Hepatocyte (in vitro differentiated cells): ENCODE measurements at regions not wholly inside any gene's neighbourhood (a gene's known extent, or its start where the extent isn't known, plus 50 kb on each side); places are given as distances from the start of the nearest gene placed in this dataset.

ENCODE experiments used
- DNase-seq: peaks from one replicate; pipeline ENCODE4 v3.0.0-alpha.2; 2016; ENCODE audit warnings: low spot score
- H2AFZ ChIP-seq: fragments of 200-600 bp; sonication (generic); 2 replicates; pipeline ENCODE4 v1.6.0; 2016; ENCODE audit warnings: antibody characterized with exemption, mild to moderate bottlenecking
- H3K27ac ChIP-seq: fragments of 200-600 bp; sonication (generic); 2 replicates; pipeline ENCODE4 v1.5.1; 2016; ENCODE audit warnings: mild to moderate bottlenecking
- H3K27me3 ChIP-seq: fragments of 200-600 bp; sonication (generic); 2 replicates; pipeline ENCODE4 v1.6.1; 2016
- H3K36me3 ChIP-seq: fragments of 200-600 bp; sonication (generic); replicated peaks from 2 replicates; pipeline ENCODE4 v1.5.1; 2016; ENCODE audit warnings: low read depth; ENCODE audit not compliant: insufficient read depth
- H3K4me1 ChIP-seq: fragments of 200-600 bp; sonication (generic); 2 replicates; pipeline ENCODE4 v1.5.1; 2016; ENCODE audit warnings: mild to moderate bottlenecking, moderate library complexity; ENCODE audit not compliant: insufficient read depth
- H3K4me2 ChIP-seq: fragments of 200-600 bp; sonication (generic); 2 replicates; pipeline ENCODE4 v1.6.0; 2016
- H3K4me3 ChIP-seq: fragments of 200-600 bp; sonication (generic); 2 replicates; pipeline ENCODE4 v1.5.1; 2016; ENCODE audit warnings: mild to moderate bottlenecking
- H3K79me2 ChIP-seq: fragments of 200-600 bp; sonication (generic); 2 replicates; pipeline ENCODE4 v1.6.0; 2017; ENCODE audit warnings: mild to moderate bottlenecking
- H3K9me2 ChIP-seq: fragments of 200-600 bp; sonication (generic); replicated peaks from 2 replicates; pipeline ENCODE4 v1.6.0; 2017; ENCODE audit warnings: mild to moderate bottlenecking; ENCODE audit not compliant: insufficient read depth
- H3K9me3 ChIP-seq: fragments of 200-600 bp; sonication (generic); 2 replicates; pipeline ENCODE4 v1.5.1; 2016; ENCODE audit warnings: low read depth, mild to moderate bottlenecking
- H4K20me1 ChIP-seq: fragments of 200-600 bp; sonication (generic); 2 replicates; pipeline ENCODE4 v1.6.0; 2016; ENCODE audit warnings: mild to moderate bottlenecking; ENCODE audit not compliant: insufficient read depth, poor library complexity, severe bottlenecking
- EZH2 ChIP-seq: fragments of 200-600 bp; sonication (generic); IDR thresholded peaks from 2 replicates; pipeline ENCODE4 v1.6.1; 2016; ENCODE audit warnings: antibody characterized with exemption, mild to moderate bottlenecking, borderline replicate concordance
- EZH2phosphoT487 ChIP-seq: fragments of 200-600 bp; sonication (generic); IDR thresholded peaks from one replicate; pipeline ENCODE4 v1.6.1; 2018; ENCODE audit warnings: antibody characterized with exemption, mild to moderate bottlenecking, low read depth, moderate library complexity; ENCODE audit not compliant: unreplicated experiment, severe bottlenecking
- WGBS: methylation state at CpG from one replicate; pipeline ENCODE4 v1.1.6; 2016; ENCODE audit warnings: low lambda C conversion rate; ENCODE audit errors: missing lambda C conversion rate; 5-methylcytosine and 5-hydroxymethylcytosine counted together
- TF ChIP-seq, protein P1 (sequence below): fragments of 200-600 bp; sonication (generic); IDR thresholded peaks from 2 replicates; pipeline ENCODE4 v1.5.1; 2016; ENCODE audit warnings: antibody characterized with exemption, mild to moderate bottlenecking; ENCODE audit not compliant: poor library complexity

- H3K27ac ChIP-seq: peak overlapping the region; percentile 89
- H3K27me3 ChIP-seq: no peaks in the 10 kb centered on the region
- no peaks in the 10 kb centered on the region for H3K9me3 ChIP-seq
- no peak overlapping the region for H3K4me3 ChIP-seq
- 48% methylated on average over 4 of the region's 4 CpGs for WGBS
- H2AFZ ChIP-seq: no peak overlapping the region
- TF ChIP-seq EZH2phosphoT487 (no peak), EZH2 (no peak)
- TF ChIP-seq, protein P1, sequence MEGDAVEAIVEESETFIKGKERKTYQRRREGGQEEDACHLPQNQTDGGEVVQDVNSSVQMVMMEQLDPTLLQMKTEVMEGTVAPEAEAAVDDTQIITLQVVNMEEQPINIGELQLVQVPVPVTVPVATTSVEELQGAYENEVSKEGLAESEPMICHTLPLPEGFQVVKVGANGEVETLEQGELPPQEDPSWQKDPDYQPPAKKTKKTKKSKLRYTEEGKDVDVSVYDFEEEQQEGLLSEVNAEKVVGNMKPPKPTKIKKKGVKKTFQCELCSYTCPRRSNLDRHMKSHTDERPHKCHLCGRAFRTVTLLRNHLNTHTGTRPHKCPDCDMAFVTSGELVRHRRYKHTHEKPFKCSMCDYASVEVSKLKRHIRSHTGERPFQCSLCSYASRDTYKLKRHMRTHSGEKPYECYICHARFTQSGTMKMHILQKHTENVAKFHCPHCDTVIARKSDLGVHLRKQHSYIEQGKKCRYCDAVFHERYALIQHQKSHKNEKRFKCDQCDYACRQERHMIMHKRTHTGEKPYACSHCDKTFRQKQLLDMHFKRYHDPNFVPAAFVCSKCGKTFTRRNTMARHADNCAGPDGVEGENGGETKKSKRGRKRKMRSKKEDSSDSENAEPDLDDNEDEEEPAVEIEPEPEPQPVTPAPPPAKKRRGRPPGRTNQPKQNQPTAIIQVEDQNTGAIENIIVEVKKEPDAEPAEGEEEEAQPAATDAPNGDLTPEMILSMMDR: no peak
- H3K36me3 ChIP-seq: no peaks in the 10 kb centered on the region
- no peaks in the 10 kb centered on the region for H3K79me2 ChIP-seq
- DNase-seq: peak; percentile 80
- no peaks in the 10 kb centered on the region for H3K9me2 ChIP-seq
- no peak overlapping the region for H3K4me2 ChIP-seq
- no peaks in the 10 kb centered on the region for H4K20me1 ChIP-seq
- H3K4me1 ChIP-seq: peaks cover 33% of the 10 kb centered on the region
Observed at GRCh38 chr22:27113211-27113635, 455.8 kb downstream of the MIAT start.

DNA sequence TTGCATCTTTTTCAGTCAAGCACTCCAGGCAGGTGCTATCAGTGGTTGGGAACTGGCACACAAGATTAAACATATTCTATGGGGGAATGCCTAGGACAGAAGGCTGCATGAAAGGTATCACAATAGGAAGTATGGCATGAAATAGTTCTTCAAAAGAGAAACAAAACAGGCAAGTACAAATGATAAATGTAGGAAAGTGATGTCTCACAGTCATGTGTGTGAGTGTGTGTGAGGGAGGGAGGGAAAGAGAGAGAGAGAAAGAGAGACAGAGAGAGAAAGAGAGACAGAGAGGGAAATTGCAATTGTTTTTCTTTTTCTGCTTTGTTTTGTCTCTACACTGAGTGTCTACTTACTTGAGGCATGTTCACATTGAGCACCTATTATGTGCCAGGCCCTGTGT, 456.3 kb downstream of the MIAT start:
- no peaks in the 10 kb centered on the region for H3K79me2 ChIP-seq
- no peaks in the 10 kb centered on the region for H3K9me2 ChIP-seq
- no peak for DNase-seq
- H3K36me3 ChIP-seq: no peaks in the 10 kb centered on the region
- H3K4me1 ChIP-seq: peaks cover 29% of the 10 kb centered on the region
- peak overlapping the region; percentile 89 for H3K27ac ChIP-seq
- H3K4me3 ChIP-seq: no peak overlapping the region
- no peaks in the 10 kb centered on the region for H4K20me1 ChIP-seq
- no peak overlapping the region for H3K4me2 ChIP-seq
- TF ChIP-seq EZH2: no peak
- no peak for TF ChIP-seq EZH2phosphoT487
- TF ChIP-seq, protein P1: no peak
- no peaks in the 10 kb centered on the region for H3K27me3 ChIP-seq
- no peaks in the 10 kb centered on the region for H3K9me3 ChIP-seq
- no peak overlapping the region for H2AFZ ChIP-seq

DNA sequence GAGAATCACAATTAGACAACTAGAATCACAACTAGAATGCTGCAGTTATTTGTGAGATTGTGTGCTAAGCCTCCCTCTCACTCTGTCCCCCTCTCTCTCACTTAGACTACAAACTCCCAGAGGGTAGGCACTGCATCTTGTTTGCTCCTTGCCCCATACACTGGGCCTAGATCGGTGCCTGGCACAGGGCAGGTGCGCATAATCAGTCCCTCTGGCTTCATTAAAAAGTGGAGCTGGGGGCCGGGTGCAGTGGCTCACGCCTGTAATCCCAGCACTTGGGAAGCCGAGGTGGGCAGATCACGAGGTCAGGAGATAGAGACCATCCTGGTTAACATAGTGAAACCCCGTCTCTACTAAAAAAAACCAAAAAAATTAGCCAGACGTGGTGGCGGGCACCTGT, 456.8 kb downstream of the MIAT start:
- Histone ChIP-seq H3K27ac (peak overlapping the region; percentile 89), H3K79me2 (no peaks in the 10 kb centered on the region), H2AFZ (no peak overlapping the region), H4K20me1 (no peaks in the 10 kb centered on the region), H3K27me3 (no peaks in the 10 kb centered on the region), H3K36me3 (no peaks in the 10 kb centered on the region), H3K4me2 (no peak overlapping the region), H3K4me1 (peaks cover 24% of the 10 kb centered on the region), H3K9me2 (no peaks in the 10 kb centered on the region), H3K4me3 (no peak overlapping the region), H3K9me3 (no peaks in the 10 kb centered on the region)
- no peak for DNase-seq
- TF ChIP-seq EZH2: no peak
- WGBS: 97% methylated on average over 9 of the region's 9 CpGs

DNA sequence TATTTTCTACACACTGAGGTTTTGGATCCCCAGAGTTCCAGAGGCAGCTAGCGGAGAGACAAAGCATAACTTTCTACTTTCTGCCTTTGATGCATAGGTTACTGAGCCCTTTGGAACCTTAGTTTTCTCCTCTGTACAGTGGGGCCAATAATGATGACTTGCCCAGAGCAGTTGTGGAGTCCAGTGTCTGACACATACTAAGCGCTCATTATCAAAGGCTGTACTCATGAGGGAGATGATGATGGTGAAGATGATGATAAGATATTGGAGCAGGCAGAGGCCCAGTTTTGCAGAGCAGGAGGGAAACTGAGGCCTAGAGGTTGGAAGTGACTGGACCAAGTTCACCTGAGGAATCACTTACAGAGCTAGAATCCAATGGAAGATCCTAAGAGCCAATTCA, 458.0 kb downstream of the MIAT start:
- WGBS: 93% methylated on average over 2 of the region's 2 CpGs
- H3K9me3 ChIP-seq: no peaks in the 10 kb centered on the region
- H3K9me2 ChIP-seq: no peaks in the 10 kb centered on the region
- peak overlapping the region; percentile 76 for H3K27ac ChIP-seq
- peaks cover 23% of the 10 kb centered on the region for H3K4me1 ChIP-seq
- DNase-seq: no peak
- H3K4me2 ChIP-seq: no peak overlapping the region
- H2AFZ ChIP-seq: no peak overlapping the region
- TF ChIP-seq, protein P1: no peak
- no peak for TF ChIP-seq EZH2
- TF ChIP-seq EZH2phosphoT487: no peak
- no peak overlapping the region for H3K4me3 ChIP-seq
- H3K36me3 ChIP-seq: no peaks in the 10 kb centered on the region
- no peaks in the 10 kb centered on the region for H4K20me1 ChIP-seq
- H3K27me3 ChIP-seq: no peaks in the 10 kb centered on the region
- no peaks in the 10 kb centered on the region for H3K79me2 ChIP-seq
